ENCODE measurements at regions not wholly inside any gene's neighbourhood (a gene's known extent, or its start where the extent isn't known, plus 50 kb on each side); places are given as distances from the start of the nearest gene placed in this dataset.

DNA sequence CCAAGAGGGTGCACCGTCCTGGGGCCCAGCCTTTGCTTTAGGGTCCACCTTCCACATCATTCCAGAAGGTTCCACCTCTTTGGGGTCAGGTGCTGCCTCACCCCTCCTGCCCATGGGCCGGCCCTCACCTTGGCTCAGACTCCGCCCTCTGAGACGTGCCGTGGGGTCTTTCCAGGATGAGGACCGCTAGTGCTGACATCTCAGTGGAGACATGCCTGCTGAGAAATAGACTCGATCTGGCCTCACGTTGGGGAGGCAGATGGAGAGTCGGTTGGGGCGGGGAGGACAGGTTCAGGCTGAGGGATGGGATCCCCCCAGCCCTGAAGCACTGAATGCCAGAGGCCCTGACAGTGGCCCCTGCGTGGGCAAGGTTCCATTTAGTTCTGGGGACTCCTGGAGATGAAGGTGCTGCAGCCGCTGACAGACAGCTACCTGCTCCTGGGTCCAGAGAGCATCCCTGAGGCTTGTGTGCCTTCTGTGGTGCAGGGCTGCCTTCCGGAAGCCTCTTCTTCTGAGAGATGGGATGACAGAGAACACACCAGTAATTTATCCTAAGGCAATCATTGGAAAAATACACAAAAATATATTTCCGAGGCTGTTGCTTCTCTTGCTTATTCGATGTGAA is 185.3 kb downstream of the KIF26A start:
- Histone ChIP-seq H3K9ac (ENCODE audit: insufficient read depth, low read length) (no peak overlapping the region), H3K9me3 (ENCODE audit: control insufficient read depth, insufficient read depth, low read depth, low read length) (no peaks in the 10 kb centered on the region), H3K36me3 (ENCODE audit: control insufficient read depth, insufficient read depth, low read length) (no peaks in the 10 kb centered on the region), H3K4me1 (ENCODE audit: control insufficient read depth, extremely low read depth, insufficient read depth, low read length) (no peaks in the 10 kb centered on the region), H2AFZ (ENCODE audit: low read length) (no peak overlapping the region), H3K27ac (ENCODE audit: insufficient read depth, low read length) (no peak overlapping the region), H4K20me1 (ENCODE audit: control insufficient read depth, extremely low read depth, insufficient read depth, low read length) (no peaks in the 10 kb centered on the region), H3K4me2 (ENCODE audit: extremely low read depth, insufficient read depth, low read length) (no peak overlapping the region), H3K79me2 (ENCODE audit: control insufficient read depth, insufficient read depth, low read length) (no peaks in the 10 kb centered on the region), H3K27me3 (ENCODE audit: control insufficient read depth, insufficient read depth, low read length) (no peaks in the 10 kb centered on the region), H3K4me3 (replicated peaks in 1 of 4; ENCODE audit: control extremely low read depth in 1 of 4, insufficient read depth in 1 of 4, low read depth in 3 of 4, low read length in 4 of 4) (no peak overlapping the region)
- no peak for DNase-seq (ENCODE audit: low read depth in 2 of 2)
- TF ChIP-seq, protein P1, sequence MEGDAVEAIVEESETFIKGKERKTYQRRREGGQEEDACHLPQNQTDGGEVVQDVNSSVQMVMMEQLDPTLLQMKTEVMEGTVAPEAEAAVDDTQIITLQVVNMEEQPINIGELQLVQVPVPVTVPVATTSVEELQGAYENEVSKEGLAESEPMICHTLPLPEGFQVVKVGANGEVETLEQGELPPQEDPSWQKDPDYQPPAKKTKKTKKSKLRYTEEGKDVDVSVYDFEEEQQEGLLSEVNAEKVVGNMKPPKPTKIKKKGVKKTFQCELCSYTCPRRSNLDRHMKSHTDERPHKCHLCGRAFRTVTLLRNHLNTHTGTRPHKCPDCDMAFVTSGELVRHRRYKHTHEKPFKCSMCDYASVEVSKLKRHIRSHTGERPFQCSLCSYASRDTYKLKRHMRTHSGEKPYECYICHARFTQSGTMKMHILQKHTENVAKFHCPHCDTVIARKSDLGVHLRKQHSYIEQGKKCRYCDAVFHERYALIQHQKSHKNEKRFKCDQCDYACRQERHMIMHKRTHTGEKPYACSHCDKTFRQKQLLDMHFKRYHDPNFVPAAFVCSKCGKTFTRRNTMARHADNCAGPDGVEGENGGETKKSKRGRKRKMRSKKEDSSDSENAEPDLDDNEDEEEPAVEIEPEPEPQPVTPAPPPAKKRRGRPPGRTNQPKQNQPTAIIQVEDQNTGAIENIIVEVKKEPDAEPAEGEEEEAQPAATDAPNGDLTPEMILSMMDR (conservative IDR thresholded peaks at IDR 0.05 in 1 of 2, IDR thresholded peaks at IDR 0.05 in 1 of 2; ENCODE audit: low read depth in 1 of 2, low read length in 2 of 2), result no peak
- no peak for TF ChIP-seq EZH2 (IDR thresholded peaks at IDR 0.05; ENCODE audit: low read length, missing control alignments)

- H3K4me3 ChIP-seq (replicated peaks in 1 of 4; ENCODE audit: control extremely low read depth in 1 of 4, insufficient read depth in 1 of 4, low read depth in 3 of 4, low read length in 4 of 4), result no peak overlapping the region
- no peak overlapping the region for H2AFZ ChIP-seq (ENCODE audit: low read length)
- no peaks in the 10 kb centered on the region for H3K79me2 ChIP-seq (ENCODE audit: control insufficient read depth, insufficient read depth, low read length)
- DNase-seq (ENCODE audit: low read depth in 2 of 2), result no peak
- no peaks in the 10 kb centered on the region for H4K20me1 ChIP-seq (ENCODE audit: control insufficient read depth, extremely low read depth, insufficient read depth, low read length)
- no peaks in the 10 kb centered on the region for H3K27me3 ChIP-seq (ENCODE audit: control insufficient read depth, insufficient read depth, low read length)
- H3K4me2 ChIP-seq (ENCODE audit: extremely low read depth, insufficient read depth, low read length), result no peak overlapping the region
- H3K36me3 ChIP-seq (ENCODE audit: control insufficient read depth, insufficient read depth, low read length), result no peaks in the 10 kb centered on the region
- H3K27ac ChIP-seq (ENCODE audit: insufficient read depth, low read length), result no peak overlapping the region
- H3K9ac ChIP-seq (ENCODE audit: insufficient read depth, low read length), result no peak overlapping the region
- TF ChIP-seq EZH2 (IDR thresholded peaks at IDR 0.05; ENCODE audit: low read length, missing control alignments), result no peak
- TF ChIP-seq, protein P1 (conservative IDR thresholded peaks at IDR 0.05 in 1 of 2, IDR thresholded peaks at IDR 0.05 in 1 of 2; ENCODE audit: low read depth in 1 of 2, low read length in 2 of 2), result no peak
- H3K9me3 ChIP-seq (ENCODE audit: control insufficient read depth, insufficient read depth, low read depth, low read length), result no peaks in the 10 kb centered on the region
- H3K4me1 ChIP-seq (ENCODE audit: control insufficient read depth, extremely low read depth, insufficient read depth, low read length), result no peaks in the 10 kb centered on the region
Observed at GRCh38 chr14:104326848-104327247, 188.5 kb downstream of the KIF26A start.

DNA sequence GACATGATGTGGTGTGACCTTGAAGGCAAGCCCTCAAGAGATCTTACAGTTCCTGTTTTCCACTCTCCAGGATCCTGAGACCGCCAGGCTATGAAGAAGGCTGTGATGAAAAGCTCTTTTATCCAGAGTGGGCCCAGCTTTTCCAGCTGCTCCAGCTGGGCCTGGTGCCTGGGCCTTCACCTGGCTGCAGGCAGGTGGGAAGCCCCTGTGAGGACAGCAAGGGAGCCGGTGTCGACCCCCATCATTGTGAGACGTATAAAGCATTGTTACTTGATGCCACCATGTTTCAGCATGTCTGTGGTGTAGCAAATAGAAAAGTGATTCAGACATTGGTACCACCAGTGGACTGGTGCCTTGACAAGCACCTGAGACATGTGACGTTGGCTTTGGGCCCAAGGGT is 190.2 kb downstream of the KIF26A start:
- H3K79me2 ChIP-seq (ENCODE audit: control insufficient read depth, insufficient read depth, low read length), result no peaks in the 10 kb centered on the region
- H3K9me3 ChIP-seq (ENCODE audit: control insufficient read depth, insufficient read depth, low read depth, low read length), result no peaks in the 10 kb centered on the region
- no peak overlapping the region for H2AFZ ChIP-seq (ENCODE audit: low read length)
- no peaks in the 10 kb centered on the region for H3K4me1 ChIP-seq (ENCODE audit: control insufficient read depth, extremely low read depth, insufficient read depth, low read length)
- no peak for DNase-seq (ENCODE audit: low read depth in 2 of 2)
- H3K4me3 ChIP-seq (replicated peaks in 1 of 4; ENCODE audit: control extremely low read depth in 1 of 4, insufficient read depth in 1 of 4, low read depth in 3 of 4, low read length in 4 of 4), result no peak overlapping the region
- H3K27ac ChIP-seq (ENCODE audit: insufficient read depth, low read length), result no peak overlapping the region
- H3K9ac ChIP-seq (ENCODE audit: insufficient read depth, low read length), result no peak overlapping the region
- H3K27me3 ChIP-seq (ENCODE audit: control insufficient read depth, insufficient read depth, low read length), result no peaks in the 10 kb centered on the region
- H3K4me2 ChIP-seq (ENCODE audit: extremely low read depth, insufficient read depth, low read length), result no peak overlapping the region
- no peaks in the 10 kb centered on the region for H4K20me1 ChIP-seq (ENCODE audit: control insufficient read depth, extremely low read depth, insufficient read depth, low read length)
- no peaks in the 10 kb centered on the region for H3K36me3 ChIP-seq (ENCODE audit: control insufficient read depth, insufficient read depth, low read length)
- no peak for TF ChIP-seq EZH2 (IDR thresholded peaks at IDR 0.05; ENCODE audit: low read length, missing control alignments)
